SK-N-SH (cell line): ENCODE measurements at regions not wholly inside any gene's neighbourhood (a gene's known extent, or its start where the extent isn't known, plus 50 kb on each side); places are given as distances from the start of the nearest gene placed in this dataset.

Experiments used
- CTCF ChIA-PET: fragments of 300-600, 350-600 bp; formaldehyde crosslinking; extraction: SDS; loops from one replicate; lab custom pipeline; 2021; lab: Yijun Ruan, JAX
- POLR2A ChIA-PET: fragments of 350-600 bp; sonication (Branson Sonifier 250); formaldehyde crosslinking; extraction: SDS; loops from one replicate; lab custom pipeline; 2020; ENCODE audit warnings: antibody characterized with exemption, inconsistent platforms; lab: Yijun Ruan, JAX
- DNase-seq: peaks from one replicate; pipeline ENCODE4 v3.0.0; 2012
- H2AFZ ChIP-seq: fragments of 200-600 bp; sonication (generic); 2 replicates; pipeline ENCODE4 v1.8.1; 2016; ENCODE audit warnings: antibody characterized with exemption, mild to moderate bottlenecking, low read depth
- H3F3A ChIP-seq: fragments of 200-600 bp; sonication (generic); replicated peaks from 2 replicates; pipeline ENCODE3; 2016; ENCODE audit warnings: antibody characterized with exemption, mild to moderate bottlenecking; ENCODE audit not compliant: insufficient read depth
- H3K27ac ChIP-seq, 2 experiments: fragments of 200-500 bp in 1 of 2; fragments of 200-600 bp in 1 of 2; sonication (Bioruptor generic) in 1 of 2; sonication (generic), shearing (Covaris generic) in 1 of 2; 2 replicates each; pipeline versions ENCODE4 v1.5.1 to v1.6.1; 2014 to 2016; ENCODE audit warnings: low read depth in 2 of 2, inconsistent platforms in 1 of 2, low read length in 1 of 2, mild to moderate bottlenecking in 1 of 2, mixed read lengths in 1 of 2
- H3K27me3 ChIP-seq: fragments of 200-600 bp; sonication (generic), shearing (Covaris generic); 2 replicates; pipeline ENCODE4 v1.6.1; 2016; ENCODE audit warnings: mixed run types; ENCODE audit not compliant: insufficient read depth
- H3K36me3 ChIP-seq, 2 experiments: fragments of 200-500 bp in 1 of 2; fragments of 200-600 bp in 1 of 2; sonication (Bioruptor generic) in 1 of 2; sonication (generic) in 1 of 2; replicated peaks in 1 of 2; 2 replicates each; pipeline versions ENCODE3 to v1.5.1; 2014 to 2016; ENCODE audit warnings: low read length in 1 of 2, mild to moderate bottlenecking in 1 of 2; ENCODE audit not compliant: insufficient read depth in 2 of 2, control insufficient read depth in 1 of 2
- H3K4me1 ChIP-seq, 2 experiments: fragments of 200-500 bp in 1 of 2; fragments of 200-600 bp in 1 of 2; sonication (Bioruptor generic) in 1 of 2; sonication (generic), shearing (Covaris generic) in 1 of 2; 2 replicates each; pipeline versions ENCODE4 v1.5.1 to v1.6.1; 2014 to 2016; ENCODE audit warnings: low read depth in 1 of 2, low read length in 1 of 2, mixed run types in 1 of 2; ENCODE audit not compliant: insufficient read depth in 2 of 2, control insufficient read depth in 1 of 2
- H3K4me2 ChIP-seq: fragments of 200-600 bp; sonication (generic), shearing (Covaris generic); 2 replicates; pipeline ENCODE4 v1.6.1; 2017; ENCODE audit warnings: mixed run types
- H3K4me3 ChIP-seq, 2 experiments: fragments of 200-500 bp in 1 of 2; fragments of 200-600 bp in 1 of 2; sonication (Bioruptor generic) in 1 of 2; sonication (generic), shearing (Covaris generic) in 1 of 2; 2 replicates each; pipeline versions ENCODE4 v1.5.1 to v1.8.1; 2014 to 2016; ENCODE audit warnings: low read depth in 2 of 2, inconsistent platforms in 1 of 2, low read length in 1 of 2, mild to moderate bottlenecking in 1 of 2, mixed read lengths in 1 of 2, moderate library complexity in 1 of 2
- H3K79me2 ChIP-seq: fragments of 200-600 bp; sonication (generic); 2 replicates; pipeline ENCODE4 v1.8.1; 2017; ENCODE audit warnings: mild to moderate bottlenecking; ENCODE audit not compliant: insufficient read depth
- H3K9ac ChIP-seq: fragments of 200-600 bp; sonication (generic); 2 replicates; pipeline ENCODE4 v1.6.1; 2017; ENCODE audit warnings: mixed run types
- H3K9me2 ChIP-seq: fragments of 200-600 bp; sonication (generic); 2 replicates; pipeline ENCODE4 v1.6.1; 2017; ENCODE audit warnings: mixed run types
- H3K9me3 ChIP-seq: fragments of 200-600 bp; sonication (generic); 2 replicates; pipeline ENCODE4 v1.6.1; 2017; ENCODE audit warnings: mixed run types, mild to moderate bottlenecking, moderate library complexity
- H4K20me1 ChIP-seq: fragments of 200-600 bp; sonication (generic); 2 replicates; pipeline ENCODE4 v1.6.1; 2017; ENCODE audit warnings: mild to moderate bottlenecking, mixed run types; ENCODE audit not compliant: insufficient read depth
- FOXJ3 ChIP-seq: sonication (generic); formaldehyde crosslinking; IDR thresholded peaks from 2 replicates; pipeline ENCODE4 v1.5.1; 2020; ENCODE audit warnings: mild to moderate bottlenecking, missing genetic modification reagents
- GABPA ChIP-seq: IDR thresholded peaks from 2 replicates; pipeline ENCODE4 v1.4.0; 2012; ENCODE audit warnings: low read depth, mild to moderate bottlenecking
- MEF2A ChIP-seq: IDR thresholded peaks from 2 replicates; pipeline ENCODE4 v1.4.0; 2012; ENCODE audit warnings: low read depth, borderline replicate concordance
- RCOR1 ChIP-seq: fragments of 150-350 bp; IDR thresholded peaks from 2 replicates; pipeline ENCODE4 v1.6.1; 2017; ENCODE audit warnings: antibody characterized with exemption, low read length
- SIN3A ChIP-seq: IDR thresholded peaks from 2 replicates; pipeline ENCODE4 v1.6.1; 2012; ENCODE audit warnings: low read depth, mild to moderate bottlenecking, low read length, moderate library complexity, borderline replicate concordance
- SMC3 ChIP-seq: IDR thresholded peaks from 2 replicates; pipeline ENCODE4 v1.6.1; 2012; ENCODE audit warnings: low read depth, low read length, improper control_type of control experiment
- TAF1 ChIP-seq: IDR thresholded peaks from 2 replicates; pipeline ENCODE4 v1.6.1; 2012; ENCODE audit warnings: low read depth, mild to moderate bottlenecking, low read length, moderate library complexity, borderline replicate concordance
- TCF12 ChIP-seq: IDR thresholded peaks from 2 replicates; pipeline ENCODE4 v1.4.0; 2012
- WGBS: methylation state at CpG from one replicate; pipeline ENCODE4 v1.1.6; 2017; ENCODE audit warnings: low lambda C conversion rate; 5-methylcytosine and 5-hydroxymethylcytosine counted together
- TF ChIP-seq, protein P1 (sequence below): IDR thresholded peaks from 2 replicates; pipeline ENCODE4; 2012
- TF ChIP-seq, protein P2 (sequence below): IDR thresholded peaks from 2 replicates; pipeline ENCODE4 v1.4.0; 2012; ENCODE audit warnings: low read depth, borderline replicate concordance
- TF ChIP-seq, protein P3 (sequence below): IDR thresholded peaks from 2 replicates; pipeline ENCODE4 v1.4.0; 2012; ENCODE audit warnings: low read depth

DNA sequence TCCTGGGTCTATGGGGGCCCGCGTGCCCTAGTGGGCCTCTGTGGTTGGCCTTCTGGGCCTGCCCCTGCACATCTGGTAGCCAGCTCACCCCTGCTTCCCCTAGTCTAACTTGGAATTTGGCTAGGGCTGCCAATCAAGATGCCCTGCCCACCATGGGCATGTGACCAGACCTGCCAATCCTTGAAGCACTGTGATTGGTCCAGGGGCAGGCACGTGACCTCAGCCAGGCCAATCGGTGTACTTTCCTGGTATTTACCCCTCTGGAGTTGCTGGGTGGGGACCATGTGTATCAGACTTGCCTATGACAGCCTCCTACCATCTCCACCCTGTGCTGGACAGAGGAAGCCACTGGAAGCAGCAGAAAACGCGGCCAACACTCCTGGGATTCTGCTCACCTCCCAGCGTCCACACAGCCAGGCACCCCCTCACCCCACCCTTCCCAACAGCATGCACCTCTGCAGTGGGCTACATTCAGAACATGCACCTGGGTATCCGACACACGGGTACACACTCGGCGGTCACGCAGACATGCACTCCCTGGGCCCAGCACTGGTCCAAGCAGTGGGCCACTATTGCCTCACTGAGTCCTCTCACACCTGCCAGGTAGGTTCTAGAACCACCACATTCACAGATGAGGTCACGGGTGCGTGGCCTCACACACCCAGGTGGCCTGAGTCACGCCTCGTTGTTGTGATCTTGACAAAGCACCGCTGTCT, 96.9 kb downstream of the RBFOX3 start:
- H3K27ac ChIP-seq, result no peak overlapping the region
- no peak overlapping the region for H2AFZ ChIP-seq
- H3K9me3 ChIP-seq, result no peaks in the 10 kb centered on the region
- no peaks in the 10 kb centered on the region for H3K9me2 ChIP-seq
- peaks cover 0 to 30% of the 10 kb centered on the region in 2 experiments; a peak in 1 of 4 replicates for H3K4me1 ChIP-seq
- no peak overlapping the region for H3K9ac ChIP-seq
- H3F3A ChIP-seq, result no peaks in the 10 kb centered on the region
- no peaks in the 10 kb centered on the region for H4K20me1 ChIP-seq
- DNase-seq, result no peak
- no peaks in the 10 kb centered on the region for H3K36me3 ChIP-seq
- TF ChIP-seq, protein P1, sequence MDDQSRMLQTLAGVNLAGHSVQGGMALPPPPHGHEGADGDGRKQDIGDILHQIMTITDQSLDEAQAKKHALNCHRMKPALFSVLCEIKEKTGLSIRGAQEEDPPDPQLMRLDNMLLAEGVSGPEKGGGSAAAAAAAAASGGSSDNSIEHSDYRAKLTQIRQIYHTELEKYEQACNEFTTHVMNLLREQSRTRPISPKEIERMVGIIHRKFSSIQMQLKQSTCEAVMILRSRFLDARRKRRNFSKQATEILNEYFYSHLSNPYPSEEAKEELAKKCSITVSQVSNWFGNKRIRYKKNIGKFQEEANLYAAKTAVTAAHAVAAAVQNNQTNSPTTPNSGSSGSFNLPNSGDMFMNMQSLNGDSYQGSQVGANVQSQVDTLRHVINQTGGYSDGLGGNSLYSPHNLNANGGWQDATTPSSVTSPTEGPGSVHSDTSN, result no peak
- TF ChIP-seq, protein P2, sequence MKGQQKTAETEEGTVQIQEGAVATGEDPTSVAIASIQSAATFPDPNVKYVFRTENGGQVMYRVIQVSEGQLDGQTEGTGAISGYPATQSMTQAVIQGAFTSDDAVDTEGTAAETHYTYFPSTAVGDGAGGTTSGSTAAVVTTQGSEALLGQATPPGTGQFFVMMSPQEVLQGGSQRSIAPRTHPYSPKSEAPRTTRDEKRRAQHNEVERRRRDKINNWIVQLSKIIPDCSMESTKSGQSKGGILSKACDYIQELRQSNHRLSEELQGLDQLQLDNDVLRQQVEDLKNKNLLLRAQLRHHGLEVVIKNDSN, result no peak; the same call in 1 of the 2 replicates
- no peaks in the 10 kb centered on the region for H3K27me3 ChIP-seq
- H3K4me3 ChIP-seq, result no peak overlapping the region
- ChIA-PET CTCF (interaction anchor here (1.4 kb wide), 1 partner anchor 13 kb away, joined by 3 read pairs; no protein-coding TSS in a partner anchor), POLR2A (no interaction called here)
- no peak overlapping the region for H3K4me2 ChIP-seq
- H3K79me2 ChIP-seq, result no peaks in the 10 kb centered on the region
- 66% methylated on average over 15 of the region's 17 CpGs for WGBS

DNA sequence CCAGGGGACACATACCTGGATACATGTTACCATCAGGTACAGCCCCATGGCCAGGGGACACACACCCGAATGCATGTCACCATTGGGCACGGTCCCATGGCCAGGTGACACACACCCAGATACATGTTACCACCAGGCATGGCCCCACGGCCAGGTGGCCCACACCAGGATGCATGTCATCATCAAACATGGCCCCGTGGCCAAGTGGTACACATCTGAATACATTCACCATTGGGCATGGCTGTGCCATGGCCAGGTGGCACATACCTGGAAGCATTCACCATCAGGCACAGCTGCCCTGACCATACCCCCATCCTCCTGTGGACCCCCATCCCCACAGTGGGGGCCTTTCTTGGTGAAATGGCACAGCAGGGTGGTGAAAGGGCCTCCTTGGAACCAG, 97.6 kb downstream of the RBFOX3 start:
- Histone ChIP-seq H3K9me3 (no peaks in the 10 kb centered on the region), H3K4me2 (no peak overlapping the region), H3K79me2 (no peaks in the 10 kb centered on the region), H3K27ac (no peak overlapping the region), H3K9me2 (no peaks in the 10 kb centered on the region), H3K4me1 (peaks cover 0 to 24% of the 10 kb centered on the region in 2 experiments; a peak in 1 of 4 replicates), H2AFZ (no peak overlapping the region), H3K9ac (no peak overlapping the region), H4K20me1 (no peaks in the 10 kb centered on the region), H3K36me3 (no peaks in the 10 kb centered on the region), H3K27me3 (no peaks in the 10 kb centered on the region), H3F3A (no peaks in the 10 kb centered on the region), H3K4me3 (no peak overlapping the region)
- CTCF ChIA-PET, result no interaction called here
- TF ChIP-seq TAF1 (no peak), SMC3 (no peak), GABPA (no peak), FOXJ3 (CRISPR knock-in tag) (no peak), TCF12 (no peak), SIN3A (no peak), RCOR1 (no peak), MEF2A (no peak)
- TF ChIP-seq, protein P3, sequence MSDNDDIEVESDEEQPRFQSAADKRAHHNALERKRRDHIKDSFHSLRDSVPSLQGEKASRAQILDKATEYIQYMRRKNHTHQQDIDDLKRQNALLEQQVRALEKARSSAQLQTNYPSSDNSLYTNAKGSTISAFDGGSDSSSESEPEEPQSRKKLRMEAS, result no peak
- TF ChIP-seq, protein P1, result no peak
- POLR2A ChIA-PET, result no interaction called here
- no peak for DNase-seq
- WGBS, result 75% methylated on average over 4 of the region's 4 CpGs
